Retinal pigment epithelial cell (primary cell): ENCODE measurements at regions not wholly inside any gene's neighbourhood (a gene's known extent, or its start where the extent isn't known, plus 50 kb on each side); places are given as distances from the start of the nearest gene placed in this dataset.

ENCODE experiments used
- DNase-seq: peaks from one replicate; pipeline ENCODE4 v3.0.0-alpha.2; 2010; ENCODE audit warnings: low read depth
- H3K4me3 ChIP-seq: 2 replicates; pipeline ENCODE4 v1.5.1; 2011; ENCODE audit warnings: mild to moderate bottlenecking, low read length, control low read depth, moderate library complexity
- TF ChIP-seq, protein P1 (sequence below): conservative IDR thresholded peaks from 2 replicates; pipeline ENCODE4 v1.5.1; 2011; ENCODE audit warnings: low read depth, low read length, control low read depth, inconsistent platforms

DNA sequence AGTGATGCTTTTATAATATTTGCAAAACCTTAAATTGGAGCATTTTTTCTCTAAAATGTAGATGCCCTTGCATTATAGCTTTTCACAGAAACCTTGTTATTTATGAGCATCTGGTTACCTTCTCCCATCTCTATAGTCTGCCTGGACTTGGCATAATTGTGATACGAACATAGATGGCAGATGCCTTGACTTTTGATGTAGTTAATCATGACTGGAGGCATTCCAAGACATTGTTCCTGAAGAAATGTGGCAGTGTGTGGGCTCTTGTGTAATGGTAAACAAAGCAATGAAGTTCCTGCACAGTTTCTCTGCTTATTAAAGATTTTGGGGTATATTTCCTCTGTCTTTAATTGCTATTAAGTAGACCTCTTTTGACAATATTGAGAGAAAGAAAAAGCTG is 500.1 kb downstream of the PCDH19 start:
- TF ChIP-seq, protein P1, sequence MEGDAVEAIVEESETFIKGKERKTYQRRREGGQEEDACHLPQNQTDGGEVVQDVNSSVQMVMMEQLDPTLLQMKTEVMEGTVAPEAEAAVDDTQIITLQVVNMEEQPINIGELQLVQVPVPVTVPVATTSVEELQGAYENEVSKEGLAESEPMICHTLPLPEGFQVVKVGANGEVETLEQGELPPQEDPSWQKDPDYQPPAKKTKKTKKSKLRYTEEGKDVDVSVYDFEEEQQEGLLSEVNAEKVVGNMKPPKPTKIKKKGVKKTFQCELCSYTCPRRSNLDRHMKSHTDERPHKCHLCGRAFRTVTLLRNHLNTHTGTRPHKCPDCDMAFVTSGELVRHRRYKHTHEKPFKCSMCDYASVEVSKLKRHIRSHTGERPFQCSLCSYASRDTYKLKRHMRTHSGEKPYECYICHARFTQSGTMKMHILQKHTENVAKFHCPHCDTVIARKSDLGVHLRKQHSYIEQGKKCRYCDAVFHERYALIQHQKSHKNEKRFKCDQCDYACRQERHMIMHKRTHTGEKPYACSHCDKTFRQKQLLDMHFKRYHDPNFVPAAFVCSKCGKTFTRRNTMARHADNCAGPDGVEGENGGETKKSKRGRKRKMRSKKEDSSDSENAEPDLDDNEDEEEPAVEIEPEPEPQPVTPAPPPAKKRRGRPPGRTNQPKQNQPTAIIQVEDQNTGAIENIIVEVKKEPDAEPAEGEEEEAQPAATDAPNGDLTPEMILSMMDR, result no peak
- H3K4me3 ChIP-seq, result no peak overlapping the region
- no peak for DNase-seq

DNA sequence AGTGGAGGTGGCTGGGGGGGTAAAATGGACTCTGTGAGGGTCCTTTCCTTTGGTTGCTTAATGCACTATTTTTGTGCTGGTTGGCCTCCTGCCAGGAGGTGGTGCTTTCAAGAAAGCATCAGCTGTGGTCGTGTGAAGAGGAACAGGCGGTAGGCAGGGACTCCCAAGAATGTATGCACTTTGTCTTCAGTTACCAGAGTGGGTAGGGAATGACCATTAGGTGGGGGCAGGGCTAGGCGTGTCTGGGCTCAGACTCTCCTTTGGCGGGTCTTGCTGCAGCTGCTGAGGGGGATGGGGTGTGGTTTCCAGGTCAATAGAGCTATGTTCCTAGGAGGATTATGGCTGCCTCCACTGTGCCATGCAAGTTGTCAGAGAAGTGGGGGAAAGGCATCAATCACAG is 509.0 kb downstream of the PCDH19 start:
- no peak for DNase-seq
- H3K4me3 ChIP-seq, result no peak overlapping the region
- TF ChIP-seq, protein P1, result no peak

DNA sequence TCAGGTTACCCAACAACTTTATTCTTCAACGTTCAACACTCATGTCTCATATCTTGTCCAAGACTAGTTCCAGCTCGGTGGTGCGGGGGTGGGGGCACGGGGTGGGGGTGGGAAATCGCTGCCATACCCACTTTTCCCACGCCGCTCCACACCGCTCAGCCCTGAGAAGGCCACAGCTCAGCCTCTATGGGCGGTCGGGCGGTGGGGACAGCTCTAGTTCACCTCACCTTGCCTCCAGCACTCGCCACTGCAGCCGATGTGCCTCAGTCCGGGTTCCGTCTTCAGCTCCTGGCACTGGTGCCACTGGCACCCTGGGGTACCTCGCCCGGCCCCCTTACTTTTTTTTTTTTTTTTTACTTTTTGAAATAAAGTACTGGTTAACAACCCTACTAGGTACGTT is 522.2 kb downstream of the PCDH19 start:
- TF ChIP-seq, protein P1, result no peak
- DNase-seq, result no peak
- no peak overlapping the region for H3K4me3 ChIP-seq

DNA sequence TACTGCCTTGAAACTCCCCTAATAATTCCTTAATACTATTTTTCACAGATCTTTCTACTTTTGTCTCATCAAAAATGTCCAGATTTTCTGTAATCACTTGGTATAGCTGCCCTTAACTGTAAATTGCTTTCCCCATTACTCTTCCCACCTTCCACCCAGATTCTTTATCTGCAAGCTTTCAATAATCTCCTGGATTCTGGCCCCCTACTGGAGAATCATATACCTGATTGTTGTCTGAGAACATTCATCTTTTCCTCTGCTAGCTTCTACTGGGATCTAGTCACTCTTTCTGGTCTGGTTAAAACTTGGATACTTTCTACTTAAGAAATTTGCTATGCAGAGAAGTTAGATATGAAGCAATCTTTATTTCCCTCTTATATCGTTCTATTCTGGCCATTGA is 552.6 kb downstream of the PCDH19 start:
- no peak for DNase-seq
- no peak overlapping the region for H3K4me3 ChIP-seq
- TF ChIP-seq, protein P1, result no peak

DNA sequence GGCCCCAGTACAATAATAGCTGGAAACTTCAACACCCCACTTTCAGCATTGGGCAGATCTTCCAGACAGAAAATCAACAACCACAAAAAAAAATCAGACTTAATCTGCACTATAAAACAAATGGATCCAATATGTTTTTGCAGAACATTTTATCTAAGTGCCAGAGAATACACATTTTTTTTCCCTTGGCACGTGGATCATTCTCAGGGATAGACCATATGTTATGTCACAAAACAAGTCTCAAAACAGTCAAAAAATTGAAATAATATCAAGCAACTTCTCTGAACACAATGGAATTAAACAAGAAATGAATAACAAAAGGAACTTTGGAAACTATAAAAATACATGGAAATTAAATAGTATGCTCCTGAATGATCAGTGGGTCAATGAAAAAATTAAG is 576.3 kb downstream of the PCDH19 start:
- DNase-seq, result no peak
- H3K4me3 ChIP-seq, result no peak overlapping the region
- TF ChIP-seq, protein P1, result no peak

DNA sequence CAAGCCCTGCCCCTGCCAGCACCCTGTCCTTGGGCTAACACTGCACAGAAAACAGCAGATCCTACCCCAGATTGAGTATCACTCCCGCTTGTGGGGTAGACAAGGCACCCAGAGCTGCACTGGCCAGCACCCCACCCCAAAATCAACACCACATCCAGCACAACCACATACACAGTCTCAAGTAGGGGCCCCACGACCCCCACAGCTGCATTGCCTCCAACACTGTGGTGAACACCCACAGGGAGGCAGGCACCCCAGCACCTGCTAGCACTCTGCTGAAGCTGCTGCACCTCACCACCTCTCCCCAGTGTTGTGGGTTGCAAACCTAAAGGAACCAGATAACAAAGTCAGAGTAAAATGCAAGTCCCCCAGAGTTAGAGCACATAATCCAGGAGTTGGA is 589.9 kb downstream of the PCDH19 start:
- no peak overlapping the region for H3K4me3 ChIP-seq
- no peak for DNase-seq
- TF ChIP-seq, protein P1, result no peak

DNA sequence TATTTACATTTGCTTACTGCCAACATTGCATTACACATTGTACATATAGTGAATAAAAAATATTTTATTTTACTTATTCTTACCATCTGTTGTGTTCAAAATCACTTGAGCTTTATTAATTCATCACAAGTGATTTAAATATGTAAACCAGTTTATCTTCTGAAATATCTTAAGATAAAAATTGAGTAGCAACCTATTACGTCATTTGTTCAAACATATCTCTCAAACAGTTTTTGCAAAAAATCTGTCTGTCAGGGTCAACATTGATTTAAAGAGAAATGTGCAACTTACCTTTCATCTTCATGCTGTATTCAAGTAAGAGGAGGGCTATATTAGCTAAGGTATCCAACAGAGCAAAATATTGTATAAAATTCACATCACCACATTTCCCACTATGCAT is 610.1 kb downstream of the PCDH19 start:
- H3K4me3 ChIP-seq, result no peak overlapping the region
- TF ChIP-seq, protein P1, result no peak

More for the DNA sequence above, 610.1 kb downstream of the PCDH19 start:
- no peak for DNase-seq
